ENCODE measurements at regions not wholly inside any gene's neighbourhood (a gene's known extent, or its start where the extent isn't known, plus 50 kb on each side); places are given as distances from the start of the nearest gene placed in this dataset.

GRCh38 chr4:27518876-27519275 lies 658.2 kb downstream of the STIM2 start (continued):
- TF ChIP-seq HOXB5 (CRISPR knock-in tag; IDR thresholded peaks at IDR 0.05), result no peak
- no peak for TF ChIP-seq HEYL (CRISPR knock-in tag; IDR thresholded peaks at IDR 0.05)
- no peak for TF ChIP-seq EP300 (IDR thresholded peaks at IDR 0.05)
- TF ChIP-seq MAZ (IDR thresholded peaks at IDR 0.05; ENCODE audit: borderline replicate concordance, low read depth, low read length), result no peak
- TF ChIP-seq CBX8 (IDR thresholded peaks at IDR 0.05), result no peak
- TF ChIP-seq RARB (CRISPR knock-in tag; IDR thresholded peaks at IDR 0.05), result no peak
- no peak for TF ChIP-seq HES2 (IDR thresholded peaks at IDR 0.05)
- TF ChIP-seq ESRRA (IDR thresholded peaks at IDR 0.05; ENCODE audit: borderline replicate concordance, low read length), result no peak
- no peak for TF ChIP-seq CTCF (IDR thresholded peaks at IDR 0.05)

- ChIA-PET CTCF (no interaction called here), POLR2A (no interaction called here)
- FAIRE-seq, result no peak
- no peak for DNase-seq (ENCODE audit: low read depth in 1 of 2, low spot score in 1 of 2)
- WGBS (ENCODE audit: missing lambda C conversion rate), result 40% methylated on average over 2 of the region's 2 CpGs
- no peak overlapping the region for H3K27ac ChIP-seq
- TF ChIP-seq POLR2AphosphoS2 (conservative IDR thresholded peaks at IDR 0.05; ENCODE audit: low read length) (no peak), CBX8 (IDR thresholded peaks at IDR 0.05) (no peak), CHD4 (IDR thresholded peaks at IDR 0.05; ENCODE audit: borderline replicate concordance) (no peak), JUNB (IDR thresholded peaks at IDR 0.05) (no peak)
- no peak overlapping the region for H3K4me2 ChIP-seq
- H3K9me3 ChIP-seq, result no peaks in the 10 kb centered on the region
- no peak for ATAC-seq
- no peak overlapping the region for H3K4me3 ChIP-seq
- no peaks in the 10 kb centered on the region for H3K4me1 ChIP-seq
These were observed 663.6 kb downstream of the STIM2 start for GRCh38 chr4:27524224-27524623.

DNA sequence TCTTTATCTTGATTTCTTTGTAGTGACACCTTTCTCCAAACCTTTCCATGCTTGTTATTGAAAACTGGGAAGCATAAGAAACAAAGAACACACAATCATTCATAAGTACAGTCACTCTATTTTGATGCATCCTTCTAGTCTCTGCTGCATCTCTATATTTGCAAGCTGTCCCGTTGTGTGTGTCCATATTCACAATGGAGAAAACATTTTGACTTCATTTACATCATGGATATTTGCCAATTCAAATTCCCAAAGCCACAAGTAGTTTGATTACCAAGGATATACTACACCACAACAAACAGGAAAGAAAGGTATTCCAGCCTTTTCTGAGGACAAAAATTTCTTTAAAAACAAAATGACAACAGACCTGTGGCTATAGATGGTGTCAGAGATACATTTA lies 673.8 kb downstream of the STIM2 start:
- TF ChIP-seq PHF8 (IDR thresholded peaks at IDR 0.05; ENCODE audit: borderline replicate concordance, low read depth), result no peak
- TF ChIP-seq MYC (IDR thresholded peaks at IDR 0.05; ENCODE audit: borderline replicate concordance, low read length), result no peak
- no peak for TF ChIP-seq HEYL (CRISPR knock-in tag; IDR thresholded peaks at IDR 0.05)
- TF ChIP-seq GATA3 (IDR thresholded peaks at IDR 0.05; ENCODE audit: borderline replicate concordance), result no peak
- no peak for TF ChIP-seq USF2 (IDR thresholded peaks at IDR 0.05)
- TF ChIP-seq ZFP36 (IDR thresholded peaks at IDR 0.05; ENCODE audit: borderline replicate concordance, partially characterized antibody), result no peak
- TF ChIP-seq CHD2 (IDR thresholded peaks at IDR 0.05; ENCODE audit: low read length, partially characterized antibody), result no peak
- no peak for TF ChIP-seq MAZ (IDR thresholded peaks at IDR 0.05; ENCODE audit: borderline replicate concordance, low read depth, low read length)
- no peak for TF ChIP-seq JUNB (IDR thresholded peaks at IDR 0.05)
- no peak for TF ChIP-seq SMC3 (IDR thresholded peaks at IDR 0.05)
- POLR2A ChIA-PET, result no interaction called here

GRCh38 chr4:27568236-27568951 lies 707.8 kb downstream of the STIM2 start:
- H3K27ac ChIP-seq, result no peak overlapping the region
- ATAC-seq, result no peak
- DNase-seq (ENCODE audit: low read depth in 1 of 2, low spot score in 1 of 2), result no peak
- H3K4me2 ChIP-seq, result no peak overlapping the region
- no peaks in the 10 kb centered on the region for H3K4me1 ChIP-seq
- no peaks in the 10 kb centered on the region for H3K9me3 ChIP-seq
- ChIA-PET POLR2A (no interaction called here), CTCF (no interaction called here)
- no peak for TF ChIP-seq HOXB13 (CRISPR knock-in tag; IDR thresholded peaks at IDR 0.05; ENCODE audit: low read depth)
- TF ChIP-seq, protein P1, sequence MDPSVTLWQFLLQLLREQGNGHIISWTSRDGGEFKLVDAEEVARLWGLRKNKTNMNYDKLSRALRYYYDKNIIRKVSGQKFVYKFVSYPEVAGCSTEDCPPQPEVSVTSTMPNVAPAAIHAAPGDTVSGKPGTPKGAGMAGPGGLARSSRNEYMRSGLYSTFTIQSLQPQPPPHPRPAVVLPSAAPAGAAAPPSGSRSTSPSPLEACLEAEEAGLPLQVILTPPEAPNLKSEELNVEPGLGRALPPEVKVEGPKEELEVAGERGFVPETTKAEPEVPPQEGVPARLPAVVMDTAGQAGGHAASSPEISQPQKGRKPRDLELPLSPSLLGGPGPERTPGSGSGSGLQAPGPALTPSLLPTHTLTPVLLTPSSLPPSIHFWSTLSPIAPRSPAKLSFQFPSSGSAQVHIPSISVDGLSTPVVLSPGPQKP (IDR thresholded peaks at IDR 0.05; ENCODE audit: low read depth, low read length), result no peak
- no peak for TF ChIP-seq FOSL2 (IDR thresholded peaks at IDR 0.05)
- TF ChIP-seq FOSL2 (CRISPR knock-in tag; IDR thresholded peaks at IDR 0.05), result no peak
- TF ChIP-seq RARB (CRISPR knock-in tag; IDR thresholded peaks at IDR 0.05), result no peak
- no peak for FAIRE-seq
- H3K4me3 ChIP-seq, result no peak overlapping the region
- WGBS (ENCODE audit: missing lambda C conversion rate), result 10% methylated on average over 11 of the region's 11 CpGs

More for the DNA sequence above, 673.8 kb downstream of the STIM2 start:
- H3K4me2 ChIP-seq, result no peak overlapping the region
- DNase-seq (ENCODE audit: low read depth in 1 of 2, low spot score in 1 of 2) (no peak), ATAC-seq (no peak), FAIRE-seq (no peak)
- H3K4me1 ChIP-seq, result no peaks in the 10 kb centered on the region
- WGBS (ENCODE audit: missing lambda C conversion rate), result 0% methylated on average over 1 of the region's 1 CpG
- no peaks in the 10 kb centered on the region for H3K9me3 ChIP-seq
- H3K4me3 ChIP-seq, result no peak overlapping the region
- CTCF ChIA-PET, result no interaction called here
- H3K27ac ChIP-seq, result no peak overlapping the region
